B cell (primary cell): ENCODE measurements at regions not wholly inside any gene's neighbourhood (a gene's known extent, or its start where the extent isn't known, plus 50 kb on each side); places are given as distances from the start of the nearest gene placed in this dataset.

Experiments
- ATAC-seq: fragments of 200-7000 bp; cut with Tn5 transposase; one replicate; pipeline ENCODE4 v1.10.0; 2021; ENCODE audit warnings: low read depth, mild to moderate bottlenecking, moderate number of reproducible peaks, moderate library complexity
- CTCF ChIA-PET: fragments of 350-600 bp; sonication (Branson Sonifier 250); formaldehyde crosslinking; loops from one replicate; lab custom pipeline; 2021; ENCODE audit warnings: antibody characterized with exemption, inconsistent platforms; lab: Charles Lee
- POLR2A ChIA-PET: fragments of 350-600 bp; sonication (Branson Sonifier 250); formaldehyde crosslinking; loops from one replicate; lab custom pipeline; 2021; ENCODE audit warnings: antibody characterized with exemption; lab: Charles Lee
- DNase-seq: peaks from one replicate; pipeline ENCODE4 v3.0.0; 2013
- H2AFZ ChIP-seq: 2 replicates; pipeline ENCODE4 v1.6.1; 2012; ENCODE audit warnings: mild to moderate bottlenecking, low read depth, low read length; ENCODE audit not compliant: insufficient read depth, poor library complexity, severe bottlenecking
- H3K27ac ChIP-seq, 2 donors: 1 replicate in 1 of 2; 2 replicates in 1 of 2; pipeline ENCODE4 v1.5.1; 2012 to 2013; ENCODE audit warnings: low read length in 2 of 2, mild to moderate bottlenecking in 2 of 2, moderate library complexity in 1 of 2
- H3K27me3 ChIP-seq, 4 experiments: fragments of 200-600 bp in 1 of 4; sonication (generic) in 1 of 4; replicated peaks in 1 of 4; 1 replicate in 2 of 4; 2 replicates in 2 of 4; pipeline versions ENCODE4 v1.6.1 to v1.7.0; 2013 to 2016; ENCODE audit warnings: low read length in 3 of 4, mild to moderate bottlenecking in 2 of 4, mixed read lengths in 1 of 4, moderate library complexity in 1 of 4; ENCODE audit not compliant: insufficient read depth in 4 of 4, control insufficient read depth in 3 of 4; ENCODE audit errors: control extremely low read depth in 1 of 4
- H3K36me3 ChIP-seq, 2 experiments: replicated peaks in 1 of 2; 1 replicate in 1 of 2; 2 replicates in 1 of 2; pipeline versions ENCODE4 v1.6.1 to v1.7.1; 2013; ENCODE audit warnings: low read length in 1 of 2; ENCODE audit not compliant: insufficient read depth in 2 of 2, control insufficient read depth in 1 of 2; ENCODE audit errors: control extremely low read depth in 1 of 2, extremely low read depth in 1 of 2
- H3K4me1 ChIP-seq, 2 donors: fragments of 200-600 bp in 1 of 2; sonication (generic) in 1 of 2; 1 replicate in 1 of 2; 2 replicates in 1 of 2; pipeline versions ENCODE4 v1.5.1 to v1.6.1; 2013 to 2017; ENCODE audit warnings: low read length in 2 of 2; ENCODE audit not compliant: control insufficient read depth in 2 of 2, insufficient read depth in 2 of 2
- H3K4me2 ChIP-seq: replicated peaks from 2 replicates; pipeline ENCODE3; 2012; ENCODE audit warnings: mild to moderate bottlenecking, low read depth, low read length; ENCODE audit not compliant: poor library complexity, severe bottlenecking
- H3K4me3 ChIP-seq, 5 experiments: fragments of 200-600 bp in 1 of 5; sonication (generic) in 1 of 5; 1 replicate in 3 of 5; 2 replicates in 2 of 5; pipeline versions ENCODE4 v1.5.1 to v1.7.0; 2011 to 2016; ENCODE audit warnings: low read length in 4 of 5, mild to moderate bottlenecking in 4 of 5, low read depth in 2 of 5, control low read depth in 1 of 5, moderate library complexity in 1 of 5; ENCODE audit not compliant: insufficient read depth in 1 of 5; ENCODE audit errors: control extremely low read depth in 1 of 5, extremely low read depth in 1 of 5
- H3K79me2 ChIP-seq: fragments of 200-600 bp; sonication (generic); one replicate; pipeline ENCODE4 v1.6.0; 2016; ENCODE audit warnings: low read length; ENCODE audit not compliant: control insufficient read depth, insufficient read depth
- H3K9ac ChIP-seq: fragments of 200-600 bp; sonication (generic); 2 replicates; pipeline ENCODE4 v1.6.1; 2017; ENCODE audit warnings: mild to moderate bottlenecking, low read length, moderate library complexity
- H3K9me3 ChIP-seq, 3 donors: one replicate each; pipeline versions ENCODE4 v1.6.1 to v1.7.1; 2013; ENCODE audit warnings: low read length in 2 of 3; ENCODE audit not compliant: control insufficient read depth in 2 of 3, insufficient read depth in 1 of 3; ENCODE audit errors: control extremely low read depth in 1 of 3
- H4K20me1 ChIP-seq: 2 replicates; pipeline ENCODE4 v1.6.0; 2012; ENCODE audit warnings: mild to moderate bottlenecking, low read length; ENCODE audit not compliant: insufficient read depth, control insufficient read depth, poor library complexity, severe bottlenecking
- H3K27ac Mint-ChIP-seq: one replicate; pipeline ENCODE4 v1.8.0; 2021; ENCODE audit warnings: mixed read lengths
- H3K27me3 Mint-ChIP-seq: one replicate; pipeline ENCODE4 v1.8.0; 2021; ENCODE audit warnings: mixed read lengths
- H3K4me1 Mint-ChIP-seq: one replicate; pipeline ENCODE4 v1.8.0; 2021; ENCODE audit warnings: mixed read lengths
- H3K4me3 Mint-ChIP-seq: one replicate; pipeline ENCODE4 v1.8.0; 2021; ENCODE audit warnings: mixed read lengths
- H3K9me3 Mint-ChIP-seq: one replicate; pipeline ENCODE4 v1.8.0; 2022; ENCODE audit warnings: mixed read lengths; ENCODE audit not compliant: insufficient read depth
- EZH2 ChIP-seq: IDR thresholded peaks from 2 replicates; pipeline ENCODE4 v1.6.1; 2012; ENCODE audit warnings: borderline replicate concordance, low read depth, mild to moderate bottlenecking, moderate library complexity, low read length; ENCODE audit not compliant: insufficient read depth, poor library complexity, severe bottlenecking
- WGBS: methylation state at CpG from one replicate; pipeline ENCODE4 v1.1.5; 2013; ENCODE audit warnings: missing lambda C conversion rate; ENCODE audit not compliant: insufficient coverage; 5-methylcytosine and 5-hydroxymethylcytosine counted together
- intact Hi-C: fragments of 100-400 bp; cut with micrococcal nuclease; formaldehyde crosslinking; loops from one replicate; pipeline ENCODE4 v1.10.0; 2022
- TF ChIP-seq, protein P1 (sequence below): fragments of 200-600 bp; IDR thresholded peaks from one replicate; pipeline ENCODE4 v1.8.0; 2022; ENCODE audit warnings: antibody characterized with exemption, mild to moderate bottlenecking

GRCh38 chr10:113474752-113475151, 78.1 kb upstream of the HABP2 start:
- intact Hi-C loops, result no loop called here
- POLR2A ChIA-PET, result no interaction called here
- H3K9me3 ChIP-seq, result peaks cover 0 to 16% (median 7%) of the 10 kb centered on the region in 3 donors
- H2AFZ ChIP-seq, result no peak overlapping the region
- H3K27ac ChIP-seq, result no peak overlapping the region
- no peak for DNase-seq
- H3K4me3 ChIP-seq, result no peak overlapping the region
- H3K36me3 ChIP-seq, result no peaks in the 10 kb centered on the region
- no peak overlapping the region for H3K27ac Mint-ChIP-seq
- H3K79me2 ChIP-seq, result no peaks in the 10 kb centered on the region
- 88% methylated on average over 2 of the region's 2 CpGs for WGBS
- no peak overlapping the region for H3K4me3 Mint-ChIP-seq
- H3K4me1 Mint-ChIP-seq, result no peaks in the 10 kb centered on the region
- CTCF ChIA-PET, result no interaction called here
- no peaks in the 10 kb centered on the region for H3K27me3 ChIP-seq
- no peak for ATAC-seq
- peaks cover 6% of the 10 kb centered on the region for H3K27me3 Mint-ChIP-seq
- no peak overlapping the region for H3K4me2 ChIP-seq
- no peaks in the 10 kb centered on the region for H3K4me1 ChIP-seq
- no peak overlapping the region for H3K9ac ChIP-seq
- TF ChIP-seq, protein P1, sequence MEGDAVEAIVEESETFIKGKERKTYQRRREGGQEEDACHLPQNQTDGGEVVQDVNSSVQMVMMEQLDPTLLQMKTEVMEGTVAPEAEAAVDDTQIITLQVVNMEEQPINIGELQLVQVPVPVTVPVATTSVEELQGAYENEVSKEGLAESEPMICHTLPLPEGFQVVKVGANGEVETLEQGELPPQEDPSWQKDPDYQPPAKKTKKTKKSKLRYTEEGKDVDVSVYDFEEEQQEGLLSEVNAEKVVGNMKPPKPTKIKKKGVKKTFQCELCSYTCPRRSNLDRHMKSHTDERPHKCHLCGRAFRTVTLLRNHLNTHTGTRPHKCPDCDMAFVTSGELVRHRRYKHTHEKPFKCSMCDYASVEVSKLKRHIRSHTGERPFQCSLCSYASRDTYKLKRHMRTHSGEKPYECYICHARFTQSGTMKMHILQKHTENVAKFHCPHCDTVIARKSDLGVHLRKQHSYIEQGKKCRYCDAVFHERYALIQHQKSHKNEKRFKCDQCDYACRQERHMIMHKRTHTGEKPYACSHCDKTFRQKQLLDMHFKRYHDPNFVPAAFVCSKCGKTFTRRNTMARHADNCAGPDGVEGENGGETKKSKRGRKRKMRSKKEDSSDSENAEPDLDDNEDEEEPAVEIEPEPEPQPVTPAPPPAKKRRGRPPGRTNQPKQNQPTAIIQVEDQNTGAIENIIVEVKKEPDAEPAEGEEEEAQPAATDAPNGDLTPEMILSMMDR, result no peak
- no peak for TF ChIP-seq EZH2
- no peaks in the 10 kb centered on the region for H4K20me1 ChIP-seq
- peaks cover 2% of the 10 kb centered on the region for H3K9me3 Mint-ChIP-seq

DNA sequence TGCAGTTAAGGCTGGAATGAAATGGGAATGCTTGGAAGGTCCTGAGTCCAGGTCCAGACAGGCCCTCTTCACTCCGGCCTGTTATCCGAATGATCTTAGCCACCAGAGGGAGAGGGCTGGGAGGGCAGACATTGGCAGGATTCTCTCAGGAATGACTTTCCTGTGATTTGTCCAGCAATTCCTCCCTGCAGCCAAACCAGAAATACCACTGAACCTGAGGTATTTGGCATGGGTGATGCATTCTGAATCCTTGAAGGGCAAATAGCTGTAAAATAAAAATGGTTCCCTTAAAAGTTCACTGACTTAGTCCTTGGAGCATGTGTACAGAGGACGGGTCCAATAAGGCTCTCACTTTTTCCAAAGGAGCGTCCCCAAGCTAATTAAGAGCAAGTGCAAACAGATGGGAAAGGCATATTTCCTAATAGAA, 77.5 kb upstream of the HABP2 start:
- Histone ChIP-seq H3K9me3 (peaks cover 1 to 18% (median 9%) of the 10 kb centered on the region in 3 donors), H3K27me3 (no peaks in the 10 kb centered on the region), H3K4me2 (no peak overlapping the region), H4K20me1 (no peaks in the 10 kb centered on the region), H3K27ac (no peak overlapping the region), H3K4me1 (no peaks in the 10 kb centered on the region), H3K4me3 (no peak overlapping the region), H3K36me3 (no peaks in the 10 kb centered on the region), H3K9ac (no peak overlapping the region), H3K79me2 (no peaks in the 10 kb centered on the region), H2AFZ (no peak overlapping the region)
- Mint-ChIP-seq H3K9me3 (peaks cover 2% of the 10 kb centered on the region), H3K4me1 (no peaks in the 10 kb centered on the region), H3K27ac (no peak overlapping the region), H3K4me3 (no peak overlapping the region), H3K27me3 (peaks cover 6% of the 10 kb centered on the region)
- DNase-seq (no peak), ATAC-seq (no peak)
- TF ChIP-seq EZH2, result no peak
- TF ChIP-seq, protein P1, result no peak
- intact Hi-C loops, result no loop called here
- 95% methylated on average over 4 of the region's 4 CpGs for WGBS
- ChIA-PET CTCF (no interaction called here), POLR2A (no interaction called here)
